ENCODE measurements at regions not wholly inside any gene's neighbourhood (a gene's known extent, or its start where the extent isn't known, plus 50 kb on each side); places are given as distances from the start of the nearest gene placed in this dataset.
A peak's percentile ranks its signal among the peaks of the same experiment; 100 is the strongest.

- DNase-seq (ENCODE audit: low spot score) (no peak), FAIRE-seq (no peak), ATAC-seq (no peak)
- Histone ChIP-seq H4K20me1 (ENCODE audit: insufficient read depth, low read length) (no peaks in the 10 kb centered on the region), H3K4me2 (ENCODE audit: low read depth, low read length) (no peak overlapping the region), H3K9me3 (ENCODE audit: low read length) (peaks cover 6% of the 10 kb centered on the region; the same call in 1 of the 2 replicates), H3K27me3 (ENCODE audit: control insufficient read depth in 1 of 2, insufficient read depth in 2 of 2, low read length in 2 of 2) (no peaks in the 10 kb centered on the region; a peak in 1 of 5 replicates), H3K9ac (ENCODE audit: insufficient read depth, low read depth, low read length) (no peak overlapping the region), H3K27ac (ENCODE audit: extremely low read length, insufficient read depth, low read length) (no peak overlapping the region), H2AFZ (ENCODE audit: low read length) (no peak overlapping the region), H3K36me3 (replicated peaks in 1 of 2; ENCODE audit: control insufficient read depth in 1 of 2, insufficient read depth in 2 of 2, low read length in 2 of 2) (no peaks in the 10 kb centered on the region), H3K4me1 (ENCODE audit: insufficient read depth, low read length) (no peaks in the 10 kb centered on the region), H3K4me3 (replicated peaks in 1 of 3; ENCODE audit: insufficient read depth in 1 of 3, low read depth in 2 of 3, low read length in 3 of 3) (no peak overlapping the region), H3K79me2 (ENCODE audit: insufficient read depth, low read length) (no peaks in the 10 kb centered on the region)
- CTCF ChIA-PET (ENCODE audit: low intra/inter-chr PET ratio, low total read pairs): no interaction called here
- POLR2A ChIA-PET: no interaction called here
- 35% methylated on average over 15 of the region's 15 CpGs for WGBS (ENCODE audit: low lambda C conversion rate)
- intact Hi-C loops (cut with micrococcal nuclease; ENCODE audit: unreplicated experiment) (no loop called here), in situ Hi-C loops (cut with HindIII; ENCODE audit: extremely low pct_ligation_motif_present, low pct_unique_long_range_greater_than_20kb) (no loop called here)
- BruUV-seq (replicated peaks): no TSS peak
- TF ChIP-seq CCDC6 (CRISPR knock-in tag; IDR thresholded peaks at IDR 0.05) (no peak), ATF7 (IDR thresholded peaks at IDR 0.05) (peak; percentile 76), ATF7 (CRISPR knock-in tag; IDR thresholded peaks at IDR 0.05) (no peak), ZNF256 (CRISPR knock-in tag; conservative IDR thresholded peaks at IDR 0.05) (no peak), POLR2AphosphoS2 (IDR thresholded peaks at IDR 0.05; ENCODE audit: low read depth, low read length) (no peak), CREB1 (IDR thresholded peaks at IDR 0.05) (peak; percentile 64), CREB1 (CRISPR knock-in tag; IDR thresholded peaks at IDR 0.05) (no peak), ZSCAN20 (CRISPR knock-in tag; IDR thresholded peaks at IDR 0.05; ENCODE audit: borderline replicate concordance) (no peak), IKZF1 (IDR thresholded peaks at IDR 0.05) (no peak), ZFP1 (CRISPR knock-in tag; IDR thresholded peaks at IDR 0.05) (no peak), ZBTB10 (CRISPR knock-in tag; IDR thresholded peaks at IDR 0.05; ENCODE audit: borderline replicate concordance) (no peak), MNT (IDR thresholded peaks at IDR 0.05) (peak; percentile 85), DDIT3 (CRISPR knock-in tag; IDR thresholded peaks at IDR 0.05) (no peak), PRDM4 (CRISPR knock-in tag; IDR thresholded peaks at IDR 0.05; ENCODE audit: borderline replicate concordance) (no peak), ZNF788 (CRISPR knock-in tag; IDR thresholded peaks at IDR 0.05; ENCODE audit: borderline replicate concordance) (no peak), MXI1 (IDR thresholded peaks at IDR 0.05; ENCODE audit: borderline replicate concordance, low read depth, low read length) (no peak), ZFP41 (CRISPR knock-in tag; IDR thresholded peaks at IDR 0.05; ENCODE audit: borderline replicate concordance) (no peak), CEBPB (IDR thresholded peaks at IDR 0.05; ENCODE audit: borderline replicate concordance, low read depth, low read length) (no peak), EEA1 (CRISPR knock-in tag; IDR thresholded peaks at IDR 0.05; ENCODE audit: borderline replicate concordance) (no peak)
Measured at GRCh38 chr20:48260129-48260756, 475.0 kb upstream of the SULF2 start.
